Spleen (tissue), 7 donors: ENCODE measurements at regions not wholly inside any gene's neighbourhood (a gene's known extent, or its start where the extent isn't known, plus 50 kb on each side); places are given as distances from the start of the nearest gene placed in this dataset.

Experiments
- CTCF ChIP-seq, 11 experiments: fragments of 200-600 bp in 7 of 11; fragments of 450-650 bp in 4 of 11; sonication (generic) in 4 of 11; IDR thresholded peaks in 8 of 11; conservative IDR thresholded peaks in 3 of 11; 1 replicate in 7 of 11; 2 replicates in 4 of 11; pipeline versions ENCODE4 v1.4.0 to v1.8.0; 2016 to 2021; ENCODE audit warnings: antibody characterized with exemption in 11 of 11, inconsistent platforms in 4 of 11, mild to moderate bottlenecking in 1 of 11
- POLR2A ChIP-seq, 3 donors: fragments of 450-650 bp; IDR thresholded peaks; one replicate each; pipeline ENCODE4 v1.5.1; 2017; ENCODE audit warnings: antibody characterized with exemption in 3 of 3, mild to moderate bottlenecking in 1 of 3
- donor health status: DM: no; HTN: no; CAD: no; lungs with moderate emphysema.
- donor health status: DM: no; HTN: no; CAD: no.
- donor health status: DM: no; HTN: no; CAD: no.

GRCh38 chr9:16345902-16346301, 524.6 kb downstream of the BNC2 start:
- TF ChIP-seq POLR2A (IDR thresholded peaks at IDR 0.05) (no peak), CTCF (IDR thresholded peaks at IDR 0.05 in 8 of 11, conservative IDR thresholded peaks at IDR 0.05 in 3 of 11) (no peak)
